Omental fat pad (tissue), 3 donors: ENCODE measurements at regions not wholly inside any gene's neighbourhood (a gene's known extent, or its start where the extent isn't known, plus 50 kb on each side); places are given as distances from the start of the nearest gene placed in this dataset.

Experiments used
- ATAC-seq: fragments of 150-250 bp; one replicate; pipeline ENCODE4 v1.9.1; 2016; ENCODE audit warnings: mild to moderate bottlenecking, moderate library complexity; ENCODE audit not compliant: low FRiP score
- DNase-seq: peaks from one replicate; pipeline ENCODE4 v3.0.0-alpha.2; 2019; ENCODE audit warnings: low spot score
- CTCF ChIP-seq, 3 donors: fragments of 450-650 bp; IDR thresholded peaks; one replicate each; pipeline ENCODE4 v1.5.1; 2016 to 2017; ENCODE audit warnings: antibody characterized with exemption in 3 of 3, mild to moderate bottlenecking in 3 of 3, moderate library complexity in 2 of 3

- DNase-seq: no peak
- no peak for TF ChIP-seq CTCF (IDR thresholded peaks at IDR 0.05)
- ATAC-seq: no peak
These were observed 180.8 kb upstream of the GAS1 start for GRCh38 chr9:87127978-87128614.

- no peak for DNase-seq
- no peak for ATAC-seq
- no peak for TF ChIP-seq CTCF (IDR thresholded peaks at IDR 0.05)
These were observed 181.7 kb upstream of the GAS1 start for GRCh38 chr9:87128844-87129493.

- DNase-seq (no peak), ATAC-seq (no peak)
- no peak for TF ChIP-seq CTCF (IDR thresholded peaks at IDR 0.05)
These were observed 187.8 kb upstream of the GAS1 start for GRCh38 chr9:87135074-87135473.

GRCh38 chr9:87137718-87138117 lies 190.4 kb upstream of the GAS1 start:
- ATAC-seq: no peak
- no peak for DNase-seq
- no peak for TF ChIP-seq CTCF (IDR thresholded peaks at IDR 0.05)

DNA sequence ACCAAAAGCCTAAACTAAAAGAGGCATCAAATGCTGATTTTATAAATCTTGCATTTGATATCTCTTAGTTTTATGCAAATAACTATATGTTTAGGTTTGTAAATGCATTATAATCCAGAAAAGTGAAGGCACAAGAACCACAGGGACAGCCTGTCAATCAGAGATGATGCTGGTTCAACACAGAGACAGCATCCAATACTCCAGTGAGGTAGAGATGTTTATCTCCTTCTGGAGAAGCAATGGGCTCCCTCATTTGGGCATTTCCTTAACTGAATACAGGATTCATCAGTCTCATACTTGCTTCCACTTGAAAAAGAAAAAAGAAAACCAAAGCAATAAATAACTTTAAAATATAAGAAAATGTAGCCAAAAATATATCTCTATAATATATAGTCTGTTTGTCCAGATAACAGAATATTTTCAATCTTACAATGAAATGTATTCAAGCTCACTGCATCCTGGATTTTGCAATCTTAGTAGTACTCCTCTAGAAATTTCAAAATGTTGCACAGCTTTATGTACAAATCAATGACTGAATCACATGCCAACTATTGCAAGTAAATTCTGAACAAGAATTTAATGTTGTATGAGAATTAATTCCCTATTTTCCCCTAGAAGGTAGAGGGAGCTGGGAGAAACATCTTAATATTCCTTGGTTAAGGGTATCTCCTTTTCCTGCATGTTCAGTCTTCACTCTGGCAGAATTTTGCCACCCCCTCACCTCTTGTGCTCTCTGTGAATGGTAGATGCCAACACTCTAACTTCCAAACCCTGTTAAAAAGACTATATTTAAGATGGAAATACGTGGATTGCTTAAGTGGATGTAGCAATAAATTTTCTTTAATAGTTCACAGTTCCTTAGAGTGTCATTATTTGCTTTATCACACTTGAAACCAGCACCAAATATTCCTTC lies 191.1 kb upstream of the GAS1 start:
- no peak for ATAC-seq
- TF ChIP-seq CTCF (IDR thresholded peaks at IDR 0.05): no peak
- DNase-seq: no peak

DNA sequence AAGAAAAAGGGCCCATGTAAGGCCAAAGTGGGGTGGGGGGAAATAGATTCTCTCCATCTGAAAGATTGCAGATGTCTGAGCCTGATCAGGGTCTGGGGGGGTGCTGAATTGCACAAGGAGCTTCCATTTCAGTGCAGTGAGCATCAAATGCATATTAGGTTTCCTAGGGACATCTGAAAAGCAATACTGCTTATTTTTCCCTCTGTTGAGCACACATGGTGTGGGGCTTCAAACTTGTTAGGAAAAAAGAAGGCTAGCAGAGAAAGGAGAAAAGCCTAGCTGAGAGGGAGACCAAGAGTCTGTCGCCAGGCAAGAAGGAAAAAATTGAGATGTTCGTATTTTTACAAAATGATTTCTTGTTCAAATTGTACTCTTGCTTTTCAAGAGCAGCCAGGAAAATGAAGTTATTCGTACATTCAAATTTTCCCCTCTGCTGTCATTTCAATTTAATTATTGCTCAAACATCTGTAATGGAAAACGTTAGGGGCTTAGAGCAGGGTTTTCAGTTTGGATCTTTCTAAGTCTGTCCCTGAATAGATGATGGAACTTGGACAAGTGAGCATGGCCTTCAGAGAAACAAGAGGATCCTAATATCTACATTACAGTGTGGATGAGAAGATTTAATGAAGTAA lies 191.9 kb upstream of the GAS1 start:
- no peak for TF ChIP-seq CTCF (IDR thresholded peaks at IDR 0.05)
- DNase-seq (no peak), ATAC-seq (no peak)
